AG09309 (cell line): ENCODE measurements at regions not wholly inside any gene's neighbourhood (a gene's known extent, or its start where the extent isn't known, plus 50 kb on each side); places are given as distances from the start of the nearest gene placed in this dataset.
A peak's percentile ranks its signal among the peaks of the same experiment; 100 is the strongest.

Experiments
- DNase-seq: peaks from one replicate; pipeline ENCODE4 v3.0.0-alpha.2; 2010; ENCODE audit warnings: low read depth
- H3K4me3 ChIP-seq: 2 replicates; pipeline ENCODE4 v1.5.1; 2011; ENCODE audit warnings: mild to moderate bottlenecking, low read depth, low read length, moderate library complexity; ENCODE audit not compliant: control insufficient read depth
- CTCF ChIP-seq: IDR thresholded peaks from 2 replicates; pipeline ENCODE4 v1.5.1; 2011; ENCODE audit warnings: mild to moderate bottlenecking, low read depth, low read length, inconsistent platforms; ENCODE audit not compliant: insufficient read depth, control insufficient read depth; ENCODE audit errors: missing control alignments

- TF ChIP-seq CTCF = no peak
- DNase-seq = no peak
- H3K4me3 ChIP-seq = no peak overlapping the region
Observed at GRCh38 chr2:188884517-188884916, 89.7 kb upstream of the COL3A1 start.

- DNase-seq = no peak
- TF ChIP-seq CTCF = no peak
Observed at GRCh38 chr2:188889187-188889586, 85.0 kb upstream of the COL3A1 start.

GRCh38 chr2:188890755-188891154 lies 83.4 kb upstream of the COL3A1 start:
- H3K4me3 ChIP-seq = no peak overlapping the region
- TF ChIP-seq CTCF = no peak
- no peak for DNase-seq

More at GRCh38 chr2:188889187-188889586, 85.0 kb upstream of the COL3A1 start:
- no peak overlapping the region for H3K4me3 ChIP-seq

GRCh38 chr2:188892636-188893035 lies 81.5 kb upstream of the COL3A1 start:
- no peak for DNase-seq
- H3K4me3 ChIP-seq = no peak overlapping the region
- no peak for TF ChIP-seq CTCF

GRCh38 chr2:188893972-188894371 lies 80.2 kb upstream of the COL3A1 start:
- no peak for DNase-seq
- TF ChIP-seq CTCF = no peak
- H3K4me3 ChIP-seq = no peak overlapping the region

- no peak for DNase-seq
- no peak for TF ChIP-seq CTCF
- no peak overlapping the region for H3K4me3 ChIP-seq
Observed at GRCh38 chr2:188894979-188895378, 79.2 kb upstream of the COL3A1 start.

GRCh38 chr2:188897096-188897495 lies 77.1 kb upstream of the COL3A1 start:
- DNase-seq = peak; percentile 27
- no peak overlapping the region for H3K4me3 ChIP-seq
- TF ChIP-seq CTCF = no peak
